Neural progenitor cell (in vitro differentiated cells): ENCODE measurements at regions not wholly inside any gene's neighbourhood (a gene's known extent, or its start where the extent isn't known, plus 50 kb on each side); places are given as distances from the start of the nearest gene placed in this dataset.

Experiments used
- DNase-seq: peaks from one replicate; pipeline ENCODE4 v3.0.0-alpha.2; 2016; ENCODE audit warnings: low spot score
- H2AFZ ChIP-seq: fragments of 200-600 bp; sonication (generic); replicated peaks from 2 replicates; pipeline ENCODE4 v1.6.1; 2016; ENCODE audit warnings: antibody characterized with exemption
- H3F3A ChIP-seq: fragments of 200-600 bp; sonication (generic); 2 replicates; pipeline ENCODE4 v1.6.1; 2016; ENCODE audit warnings: antibody characterized with exemption, low read depth
- H3K27ac ChIP-seq: fragments of 200-600 bp; sonication (generic); 2 replicates; pipeline ENCODE4 v1.5.1; 2016; ENCODE audit warnings: mild to moderate bottlenecking
- H3K27me3 ChIP-seq: fragments of 200-600 bp; sonication (generic); 2 replicates; pipeline ENCODE4 v1.6.1; 2016; ENCODE audit warnings: mild to moderate bottlenecking, moderate library complexity
- H3K36me3 ChIP-seq: fragments of 200-600 bp; sonication (generic); 2 replicates; pipeline ENCODE4 v1.5.1; 2016
- H3K4me1 ChIP-seq: fragments of 200-600 bp; sonication (generic); 2 replicates; pipeline ENCODE4 v1.6.1; 2016; ENCODE audit warnings: mixed run types
- H3K4me2 ChIP-seq: fragments of 200-600 bp; sonication (generic); 2 replicates; pipeline ENCODE4 v1.6.1; 2016
- H3K4me3 ChIP-seq: fragments of 200-600 bp; sonication (generic); 2 replicates; pipeline ENCODE4 v1.5.1; 2016
- H3K79me2 ChIP-seq: fragments of 200-600 bp; sonication (generic); 2 replicates; pipeline ENCODE4 v1.6.1; 2016; ENCODE audit warnings: low read depth
- H3K9ac ChIP-seq: fragments of 200-600 bp; sonication (generic); 2 replicates; pipeline ENCODE4 v1.6.1; 2016
- H3K9me3 ChIP-seq: fragments of 200-600 bp; sonication (generic); 2 replicates; pipeline ENCODE4 v1.5.1; 2016; ENCODE audit warnings: low read depth
- H4K20me1 ChIP-seq: fragments of 200-600 bp; sonication (generic); 2 replicates; pipeline ENCODE4 v1.6.1; 2016; ENCODE audit warnings: low read depth
- H3K27ac Mint-ChIP-seq: 3 replicates; pipeline ENCODE4 v1.8.0; 2021; ENCODE audit warnings: mixed read lengths
- H3K27me3 Mint-ChIP-seq: 2 replicates; pipeline ENCODE4 v1.8.0; 2022; ENCODE audit warnings: low read depth, mild to moderate bottlenecking, inconsistent platforms, moderate library complexity, mixed read lengths; ENCODE audit not compliant: insufficient read depth
- H3K36me3 Mint-ChIP-seq: 3 replicates; pipeline ENCODE4 v1.8.0; 2021; ENCODE audit warnings: mixed read lengths
- H3K4me1 Mint-ChIP-seq: 3 replicates; pipeline ENCODE4 v1.8.0; 2021; ENCODE audit warnings: mixed read lengths
- H3K4me3 Mint-ChIP-seq: 3 replicates; pipeline ENCODE4 v1.8.0; 2021; ENCODE audit warnings: mild to moderate bottlenecking, moderate library complexity, mixed read lengths
- H3K9me3 Mint-ChIP-seq: 3 replicates; pipeline ENCODE4 v1.8.0; 2020; ENCODE audit warnings: mixed read lengths
- CTCF ChIP-seq: fragments of 200-600 bp; sonication (generic); IDR thresholded peaks from 2 replicates; pipeline ENCODE4 v1.5.1; 2017; ENCODE audit warnings: antibody characterized with exemption, mild to moderate bottlenecking
- EZH2 ChIP-seq: fragments of 200-600 bp; sonication (generic); IDR thresholded peaks from 2 replicates; pipeline ENCODE4 v1.6.1; 2017; ENCODE audit warnings: antibody characterized with exemption, mild to moderate bottlenecking, moderate library complexity
- EZH2phosphoT487 ChIP-seq: fragments of 200-600 bp; sonication (generic); IDR thresholded peaks from 2 replicates; pipeline ENCODE4 v1.6.1; 2017; ENCODE audit warnings: antibody characterized with exemption

DNA sequence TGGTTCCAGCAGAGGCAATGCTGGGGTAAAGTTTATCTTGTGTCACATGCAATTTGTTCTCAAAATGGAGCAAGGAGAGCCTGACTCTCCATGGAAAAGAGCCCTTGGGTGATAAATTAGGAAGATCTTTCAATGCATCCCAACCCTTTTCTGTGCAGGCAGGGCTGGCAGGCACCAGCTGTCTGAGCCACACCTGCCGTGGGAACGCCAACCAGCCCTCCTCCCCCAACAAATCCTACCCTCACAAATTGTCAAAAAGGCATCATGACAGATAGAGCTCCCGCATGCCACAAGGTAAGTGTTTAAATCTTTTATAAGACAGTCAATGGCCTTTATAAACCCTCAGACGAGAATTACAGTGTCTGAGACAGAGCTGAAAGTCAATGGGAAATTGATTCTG, 418.5 kb upstream of the CDH5 start:
- no peaks in the 10 kb centered on the region for H3K4me1 ChIP-seq
- no peak overlapping the region for H3K27ac ChIP-seq
- H3K4me3 Mint-ChIP-seq = no peak overlapping the region

DNA sequence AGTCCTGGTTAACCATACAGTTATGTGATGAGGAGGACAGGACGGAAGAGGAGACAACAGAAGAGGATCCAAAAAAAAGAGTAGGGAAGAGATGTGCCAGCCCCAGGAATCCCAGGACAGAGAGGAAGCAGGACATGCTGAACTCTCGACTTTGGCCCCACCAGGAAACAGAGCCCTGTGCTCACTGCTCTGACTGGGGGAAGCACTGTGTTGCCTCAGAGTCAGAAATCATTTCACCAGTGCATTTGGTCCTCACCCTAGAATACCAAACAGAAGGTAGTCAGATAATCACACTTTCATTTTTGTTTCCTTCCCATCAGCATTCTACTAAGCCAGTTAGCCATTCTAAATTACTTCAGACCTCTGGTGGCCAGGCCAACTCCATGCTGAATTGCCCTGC, 421.0 kb upstream of the CDH5 start:
- Mint-ChIP-seq H3K4me1 (no peaks in the 10 kb centered on the region), H3K36me3 (no peaks in the 10 kb centered on the region), H3K27me3 (peaks cover 4% of the 10 kb centered on the region), H3K27ac (no peak overlapping the region), H3K9me3 (no peaks in the 10 kb centered on the region), H3K4me3 (no peak overlapping the region)
- H3K4me2 ChIP-seq = no peak overlapping the region
- H3K27ac ChIP-seq = no peak overlapping the region
- no peaks in the 10 kb centered on the region for H4K20me1 ChIP-seq
- no peak for DNase-seq
- TF ChIP-seq EZH2 (no peak), EZH2phosphoT487 (no peak), CTCF (no peak)
- H3K9ac ChIP-seq = no peak overlapping the region
- H2AFZ ChIP-seq = no peak overlapping the region
- H3F3A ChIP-seq = no peaks in the 10 kb centered on the region
- no peaks in the 10 kb centered on the region for H3K36me3 ChIP-seq
- no peak overlapping the region for H3K4me3 ChIP-seq
- no peaks in the 10 kb centered on the region for H3K4me1 ChIP-seq
- H3K27me3 ChIP-seq = no peaks in the 10 kb centered on the region
- H3K9me3 ChIP-seq = no peaks in the 10 kb centered on the region
- H3K79me2 ChIP-seq = no peaks in the 10 kb centered on the region

More for the DNA sequence above, 418.5 kb upstream of the CDH5 start:
- no peaks in the 10 kb centered on the region for H3K36me3 ChIP-seq
- no peaks in the 10 kb centered on the region for H3K9me3 ChIP-seq
- no peaks in the 10 kb centered on the region for H3K27me3 ChIP-seq
- no peak for TF ChIP-seq EZH2
- TF ChIP-seq EZH2phosphoT487 = no peak
- TF ChIP-seq CTCF = no peak
- H3K79me2 ChIP-seq = no peaks in the 10 kb centered on the region
- Mint-ChIP-seq H3K27me3 (peaks cover 4% of the 10 kb centered on the region), H3K27ac (no peak overlapping the region), H3K36me3 (no peaks in the 10 kb centered on the region), H3K9me3 (no peaks in the 10 kb centered on the region), H3K4me1 (no peaks in the 10 kb centered on the region)
- DNase-seq = no peak
- H3K9ac ChIP-seq = no peak overlapping the region
- no peak overlapping the region for H3K4me3 ChIP-seq
- no peak overlapping the region for H2AFZ ChIP-seq
- no peak overlapping the region for H3K4me2 ChIP-seq
- no peaks in the 10 kb centered on the region for H4K20me1 ChIP-seq
- no peaks in the 10 kb centered on the region for H3F3A ChIP-seq

DNA sequence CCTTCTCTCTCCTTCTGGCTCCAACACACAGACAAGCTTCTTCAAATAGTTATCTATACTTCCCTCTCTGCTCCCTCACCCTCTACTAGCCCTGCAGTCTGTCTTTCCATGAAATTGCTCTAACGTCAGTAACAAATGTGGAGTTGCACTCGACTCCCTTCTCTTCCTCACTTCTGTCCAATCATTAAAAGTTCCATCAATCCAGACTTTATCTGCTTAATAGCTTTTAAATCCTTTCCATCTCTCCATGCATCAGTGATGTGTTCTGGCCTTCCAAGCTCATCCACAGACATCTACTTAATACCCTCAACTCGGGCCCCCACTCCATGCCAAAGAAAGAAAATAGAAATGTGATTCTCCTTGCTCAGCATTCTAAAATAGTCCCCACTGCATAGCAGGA, 422.1 kb upstream of the CDH5 start:
- Histone ChIP-seq H3K9me3 (no peaks in the 10 kb centered on the region), H3K4me2 (no peak overlapping the region)
- no peak for DNase-seq

More for the DNA sequence above, 422.1 kb upstream of the CDH5 start:
- Histone ChIP-seq H4K20me1 (no peaks in the 10 kb centered on the region), H3F3A (no peaks in the 10 kb centered on the region), H2AFZ (no peak overlapping the region), H3K27ac (no peak overlapping the region), H3K4me1 (no peaks in the 10 kb centered on the region), H3K79me2 (no peaks in the 10 kb centered on the region), H3K36me3 (no peaks in the 10 kb centered on the region), H3K27me3 (no peaks in the 10 kb centered on the region), H3K9ac (no peak overlapping the region), H3K4me3 (no peak overlapping the region)
- H3K4me1 Mint-ChIP-seq = no peaks in the 10 kb centered on the region
- no peaks in the 10 kb centered on the region for H3K9me3 Mint-ChIP-seq
- no peak overlapping the region for H3K4me3 Mint-ChIP-seq
- TF ChIP-seq EZH2phosphoT487 (no peak), EZH2 (no peak), CTCF (no peak)
- no peaks in the 10 kb centered on the region for H3K36me3 Mint-ChIP-seq
- peaks cover 2% of the 10 kb centered on the region for H3K27me3 Mint-ChIP-seq
- H3K27ac Mint-ChIP-seq = no peak overlapping the region
